RWPE1 (cell line): ENCODE measurements at regions not wholly inside any gene's neighbourhood (a gene's known extent, or its start where the extent isn't known, plus 50 kb on each side); places are given as distances from the start of the nearest gene placed in this dataset.

Experiments
- CTCF ChIA-PET: fragments of 350-600 bp; sonication (Branson Sonifier 250); formaldehyde crosslinking; extraction: SDS; loops from one replicate; lab custom pipeline; 2021; lab: Yijun Ruan, JAX
- POLR2A ChIA-PET: fragments of 400-600 bp; formaldehyde crosslinking; extraction: SDS; loops from one replicate; lab custom pipeline; 2020; ENCODE audit warnings: antibody characterized with exemption; ENCODE audit not compliant: low non-redundant PET; lab: Yijun Ruan, JAX
- DNase-seq: peaks from one replicate; pipeline ENCODE4 v3.0.0; 2012; ENCODE audit warnings: low spot score
- H3K27ac ChIP-seq: fragments of 450-650 bp; 2 replicates; pipeline ENCODE4 v1.5.1; 2017
- TF ChIP-seq, protein P1 (sequence below): fragments of 450-650 bp; conservative IDR thresholded peaks from 2 replicates; pipeline ENCODE4 v1.5.1; 2017; ENCODE audit warnings: low read depth, mild to moderate bottlenecking

DNA sequence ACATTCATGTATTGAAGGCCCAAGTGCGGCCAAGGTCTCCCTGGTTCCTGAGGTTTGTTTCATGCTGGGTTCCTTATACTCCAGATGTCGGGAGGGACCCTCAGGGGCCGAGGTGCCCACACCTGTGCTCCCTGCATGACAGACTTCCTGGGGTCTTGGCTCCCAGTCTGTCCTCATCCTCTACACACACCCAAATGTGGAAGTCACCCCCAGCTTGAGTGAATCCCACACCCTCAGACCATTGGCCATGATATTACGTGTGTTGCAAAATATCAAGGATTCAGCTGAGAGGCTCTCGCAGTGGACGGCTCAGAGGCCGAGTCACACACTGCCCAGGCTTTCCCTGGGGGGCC, 82.2 kb upstream of the DUSP22 start:
- ChIA-PET CTCF (no interaction called here), POLR2A (no interaction called here)
- TF ChIP-seq, protein P1, sequence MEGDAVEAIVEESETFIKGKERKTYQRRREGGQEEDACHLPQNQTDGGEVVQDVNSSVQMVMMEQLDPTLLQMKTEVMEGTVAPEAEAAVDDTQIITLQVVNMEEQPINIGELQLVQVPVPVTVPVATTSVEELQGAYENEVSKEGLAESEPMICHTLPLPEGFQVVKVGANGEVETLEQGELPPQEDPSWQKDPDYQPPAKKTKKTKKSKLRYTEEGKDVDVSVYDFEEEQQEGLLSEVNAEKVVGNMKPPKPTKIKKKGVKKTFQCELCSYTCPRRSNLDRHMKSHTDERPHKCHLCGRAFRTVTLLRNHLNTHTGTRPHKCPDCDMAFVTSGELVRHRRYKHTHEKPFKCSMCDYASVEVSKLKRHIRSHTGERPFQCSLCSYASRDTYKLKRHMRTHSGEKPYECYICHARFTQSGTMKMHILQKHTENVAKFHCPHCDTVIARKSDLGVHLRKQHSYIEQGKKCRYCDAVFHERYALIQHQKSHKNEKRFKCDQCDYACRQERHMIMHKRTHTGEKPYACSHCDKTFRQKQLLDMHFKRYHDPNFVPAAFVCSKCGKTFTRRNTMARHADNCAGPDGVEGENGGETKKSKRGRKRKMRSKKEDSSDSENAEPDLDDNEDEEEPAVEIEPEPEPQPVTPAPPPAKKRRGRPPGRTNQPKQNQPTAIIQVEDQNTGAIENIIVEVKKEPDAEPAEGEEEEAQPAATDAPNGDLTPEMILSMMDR, result no peak
- no peak for DNase-seq
- H3K27ac ChIP-seq, result no peak overlapping the region

DNA sequence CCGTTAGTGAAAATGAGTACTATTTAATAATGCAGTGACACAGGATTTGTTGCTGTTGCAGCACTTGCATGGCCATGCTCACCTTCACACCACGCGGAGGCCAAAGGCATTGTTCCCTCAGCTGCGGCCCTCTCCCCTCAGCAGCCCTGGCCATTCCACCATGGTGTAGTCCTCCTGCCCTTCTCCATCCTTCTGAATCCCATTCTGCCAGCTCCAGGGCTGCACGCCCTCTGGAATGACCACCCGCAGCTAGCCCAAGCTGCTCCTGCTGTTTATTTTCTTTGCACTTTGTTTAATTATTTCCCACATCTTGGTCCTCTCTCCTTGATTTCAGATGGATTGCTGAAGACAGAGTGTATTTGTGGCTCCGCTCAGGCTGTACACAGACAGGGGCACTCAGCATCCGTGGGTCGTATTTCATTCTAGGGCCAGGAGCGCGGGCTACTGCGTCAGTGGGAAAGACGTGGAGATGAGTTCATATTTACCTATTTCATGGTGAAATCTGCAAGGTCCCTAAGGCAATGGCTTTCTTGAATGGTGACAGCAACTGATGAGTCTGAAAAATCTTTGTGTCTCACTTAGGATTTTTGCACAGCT, 81.4 kb upstream of the DUSP22 start:
- no peak overlapping the region for H3K27ac ChIP-seq
- ChIA-PET POLR2A (interaction anchor here (0.7 kb wide), 1 partner anchor 15 kb away, joined by 3 read pairs; no protein-coding TSS in a partner anchor), CTCF (interaction anchor here (0.6 kb wide), 1 partner anchor 33 kb away, joined by 5 read pairs; no protein-coding TSS in a partner anchor)
- DNase-seq, result no peak
- TF ChIP-seq, protein P1, result no peak

DNA sequence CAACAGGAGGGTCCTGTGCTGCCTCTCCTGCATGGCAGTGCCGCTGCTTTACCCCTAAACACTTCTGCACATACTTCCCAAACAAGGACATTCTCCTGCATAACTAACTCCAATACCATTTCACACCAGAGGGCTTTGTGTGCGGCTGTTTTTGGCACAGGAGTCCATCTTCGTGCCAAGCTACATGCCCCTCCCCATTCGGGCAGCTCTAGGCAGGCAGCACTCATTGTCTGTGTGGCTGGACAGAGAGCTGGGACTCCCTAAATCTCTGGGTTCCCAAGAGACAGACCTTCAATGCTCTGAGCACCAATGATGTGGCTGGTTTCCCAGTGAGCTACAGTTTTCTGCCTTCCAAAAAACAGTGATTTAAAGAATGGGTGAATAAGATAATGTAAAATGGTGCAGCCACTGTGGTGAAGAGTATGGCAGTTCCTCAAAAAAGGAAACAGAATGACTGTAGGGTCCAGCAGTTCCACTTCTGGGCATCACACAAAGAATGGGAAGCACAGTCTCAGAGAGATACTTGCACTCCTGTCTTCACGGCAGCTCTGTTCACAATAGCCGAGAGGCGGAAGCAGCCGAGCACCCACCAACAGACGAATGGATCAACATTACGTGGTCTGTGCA, 80.3 kb upstream of the DUSP22 start:
- DNase-seq, result no peak
- CTCF ChIA-PET, result interaction anchor here (0.6 kb wide), 1 partner anchor 32 kb away, joined by 5 read pairs; no protein-coding TSS in a partner anchor
- POLR2A ChIA-PET, result no interaction called here

DNA sequence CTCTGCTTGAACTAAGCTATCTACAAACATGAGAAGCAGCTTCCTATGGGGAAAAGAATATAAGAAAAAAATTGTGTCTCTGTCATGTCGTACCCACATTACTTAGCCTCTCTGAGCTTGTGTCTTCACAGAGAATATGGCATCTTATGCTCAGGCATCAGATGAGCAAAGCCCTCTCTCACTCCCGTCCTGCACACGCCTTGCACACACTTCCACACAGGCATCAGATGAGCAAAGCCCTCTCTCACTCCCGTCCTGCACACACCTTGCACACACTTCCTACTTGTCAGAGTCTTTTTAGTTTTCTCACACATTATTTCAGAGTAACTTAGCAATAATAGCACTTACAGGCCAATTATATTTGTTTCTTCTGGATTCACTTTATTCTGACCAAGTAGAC, 79.0 kb upstream of the DUSP22 start:
- TF ChIP-seq, protein P1, result no peak
- POLR2A ChIA-PET, result no interaction called here

More for the DNA sequence above, 80.3 kb upstream of the DUSP22 start:
- TF ChIP-seq, protein P1, result no peak
- H3K27ac ChIP-seq, result no peak overlapping the region

DNA sequence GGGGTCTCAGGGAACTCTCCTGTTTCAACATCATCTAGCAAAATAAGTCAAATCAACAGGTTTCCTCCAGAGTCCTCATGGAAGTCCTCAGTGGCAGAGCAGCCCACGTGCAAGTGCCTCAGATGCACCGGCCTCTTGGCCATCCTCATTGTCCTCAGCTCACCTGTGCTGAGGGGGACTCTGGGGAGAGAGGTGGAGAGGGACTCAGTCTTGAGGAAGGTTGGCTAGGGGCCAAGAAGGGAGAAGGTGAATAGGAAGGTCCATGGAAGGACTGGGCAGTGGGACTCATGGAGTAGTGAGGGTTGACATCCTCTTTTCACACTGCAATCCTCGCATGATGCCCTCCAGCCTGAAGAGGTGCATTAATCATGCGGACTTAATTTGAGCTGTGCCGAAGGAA, 77.9 kb upstream of the DUSP22 start:
- H3K27ac ChIP-seq, result no peak overlapping the region
- TF ChIP-seq, protein P1, result no peak

More for the DNA sequence above, 79.0 kb upstream of the DUSP22 start:
- DNase-seq, result no peak
- H3K27ac ChIP-seq, result no peak overlapping the region
- CTCF ChIA-PET, result no interaction called here

DNA sequence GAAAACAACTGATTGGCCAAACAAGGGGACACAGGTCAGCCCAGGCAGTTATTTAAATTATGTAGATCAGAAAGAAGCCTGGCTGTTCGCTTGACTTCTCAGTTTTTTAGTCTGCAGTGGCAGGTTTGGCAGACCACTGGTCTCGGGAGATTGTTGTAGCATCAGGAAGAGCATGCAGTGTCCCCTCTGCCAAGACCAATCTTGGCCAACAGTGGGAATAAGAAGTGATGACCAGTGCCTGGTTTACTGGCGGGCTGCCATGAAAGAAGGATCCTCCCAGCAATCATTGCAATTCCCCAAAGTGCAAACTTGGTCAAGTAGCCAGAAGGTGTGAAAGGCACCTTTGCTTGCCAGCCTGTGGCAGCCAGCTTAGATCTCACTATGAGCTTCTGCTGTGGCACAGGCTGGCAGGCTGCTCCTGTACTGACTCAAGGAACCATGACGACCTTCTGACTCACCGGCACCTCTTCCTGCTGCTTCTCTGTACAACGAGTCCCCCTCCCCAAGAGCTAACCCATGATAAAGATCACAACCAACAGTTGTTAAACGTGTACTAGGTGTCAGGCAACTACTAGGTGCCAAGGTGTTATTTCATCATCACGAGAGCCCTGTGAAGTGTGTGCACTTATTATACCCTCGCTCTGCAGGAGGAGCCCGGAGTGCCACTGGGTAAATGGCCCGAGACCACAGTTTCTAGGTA, 76.8 kb upstream of the DUSP22 start:
- DNase-seq, result peak; percentile 75
- CTCF ChIA-PET, result interaction anchor here (0.7 kb wide), 2 partner anchors 347 to 1203 kb away, joined by 3 read pairs; no protein-coding TSS in a partner anchor
- POLR2A ChIA-PET, result interaction anchor here (1.6 kb wide), 1 partner anchor 78 kb away, joined by 3 read pairs; no protein-coding TSS in a partner anchor
- H3K27ac ChIP-seq, result peak overlapping the region; percentile 56
- TF ChIP-seq, protein P1, result no peak

More for the DNA sequence above, 77.9 kb upstream of the DUSP22 start:
- DNase-seq, result no peak
- ChIA-PET CTCF (no interaction called here), POLR2A (no interaction called here)
